ENCODE measurements at regions not wholly inside any gene's neighbourhood (a gene's known extent, or its start where the extent isn't known, plus 50 kb on each side); places are given as distances from the start of the nearest gene placed in this dataset.
A peak's percentile ranks its signal among the peaks of the same experiment; 100 is the strongest.

GRCh38 chr4:135210341-135210740 is 1008.8 kb upstream of the PABPC4L start:
- DNase-seq (ENCODE audit: low read depth): no peak

GRCh38 chr4:135207531-135207930 is 1005.9 kb upstream of the PABPC4L start:
- DNase-seq (ENCODE audit: low read depth): no peak

GRCh38 chr4:135204311-135204710 is 1002.7 kb upstream of the PABPC4L start:
- no peak for DNase-seq (ENCODE audit: low read depth)

GRCh38 chr4:135201081-135201480 is 999.5 kb upstream of the PABPC4L start:
- DNase-seq (ENCODE audit: low read depth): peak; percentile 9

GRCh38 chr4:135197641-135198040 is 996.1 kb upstream of the PABPC4L start:
- DNase-seq (ENCODE audit: low read depth): no peak

- DNase-seq (ENCODE audit: low read depth): no peak
These were observed 992.9 kb upstream of the PABPC4L start for GRCh38 chr4:135194477-135194876.

GRCh38 chr4:135192751-135193535 is 991.4 kb upstream of the PABPC4L start:
- no peak for DNase-seq (ENCODE audit: low read depth)

GRCh38 chr4:135191596-135191995 is 990.0 kb upstream of the PABPC4L start:
- no peak for DNase-seq (ENCODE audit: low read depth)

GRCh38 chr4:135186002-135186401 is 984.4 kb upstream of the PABPC4L start:
- DNase-seq (ENCODE audit: low read depth): no peak

- DNase-seq (ENCODE audit: low read depth): no peak
These were observed 983.7 kb upstream of the PABPC4L start for GRCh38 chr4:135185256-135185655.

GRCh38 chr4:135184715-135185114 is 983.1 kb upstream of the PABPC4L start:
- DNase-seq (ENCODE audit: low read depth): no peak

- DNase-seq (ENCODE audit: low read depth): no peak
These were observed 975.7 kb upstream of the PABPC4L start for GRCh38 chr4:135177321-135177720.

- no peak for DNase-seq (ENCODE audit: low read depth)
These were observed 965.1 kb upstream of the PABPC4L start for GRCh38 chr4:135166661-135167060.

- no peak for DNase-seq (ENCODE audit: low read depth)
These were observed 963.0 kb upstream of the PABPC4L start for GRCh38 chr4:135164601-135165000.

- peak; percentile 29 for DNase-seq (ENCODE audit: low read depth)
These were observed 942.9 kb upstream of the PABPC4L start for GRCh38 chr4:135144498-135144897.

- DNase-seq (ENCODE audit: low read depth): no peak
These were observed 922.6 kb upstream of the PABPC4L start for GRCh38 chr4:135124196-135124595.

- DNase-seq (ENCODE audit: low read depth): no peak
These were observed 922.0 kb upstream of the PABPC4L start for GRCh38 chr4:135123632-135124031.

- DNase-seq (ENCODE audit: low read depth): no peak
These were observed 920.9 kb upstream of the PABPC4L start for GRCh38 chr4:135122457-135122856.

GRCh38 chr4:135120195-135120594 is 918.6 kb upstream of the PABPC4L start:
- DNase-seq (ENCODE audit: low read depth): no peak

- DNase-seq (ENCODE audit: low read depth): no peak
These were observed 912.5 kb upstream of the PABPC4L start for GRCh38 chr4:135114079-135114478.

GRCh38 chr4:135098061-135098460 is 896.5 kb upstream of the PABPC4L start:
- no peak for DNase-seq (ENCODE audit: low read depth)

- no peak for DNase-seq (ENCODE audit: low read depth)
These were observed 871.8 kb upstream of the PABPC4L start for GRCh38 chr4:135073389-135073788.

- no peak for DNase-seq (ENCODE audit: low read depth)
These were observed 871.0 kb upstream of the PABPC4L start for GRCh38 chr4:135072553-135072952.

GRCh38 chr4:135065366-135065765 is 863.8 kb upstream of the PABPC4L start:
- DNase-seq (ENCODE audit: low read depth): peak; percentile 48
